ENCODE measurements at regions not wholly inside any gene's neighbourhood (a gene's known extent, or its start where the extent isn't known, plus 50 kb on each side); places are given as distances from the start of the nearest gene placed in this dataset.

DNA sequence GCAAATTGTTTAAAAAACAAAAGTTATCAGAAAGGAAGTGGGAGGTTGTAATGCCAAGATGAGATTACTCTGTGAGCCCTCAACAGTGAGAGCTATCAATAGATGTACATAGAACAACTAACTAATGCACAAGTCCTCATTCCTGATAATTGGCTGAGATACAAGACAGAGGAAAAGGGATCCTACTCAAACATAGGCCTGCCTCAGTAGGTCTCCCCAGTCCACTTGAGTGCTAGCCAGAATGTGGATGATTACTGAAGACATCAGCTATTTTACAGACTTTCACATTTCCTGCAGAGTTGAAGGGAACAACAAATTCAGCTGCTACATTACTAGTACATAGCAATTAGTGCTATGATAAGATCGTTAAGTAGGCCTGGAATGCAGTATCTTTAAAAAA, 981.9 kb downstream of the TUSC7 start:
- Histone ChIP-seq H3K9ac (ENCODE audit: low read length in 3 of 3) (no peak overlapping the region), H3K9me3 (ENCODE audit: control insufficient read depth in 2 of 3, insufficient read depth in 1 of 3, low read length in 3 of 3) (no peaks in the 10 kb centered on the region), H3K27ac (ENCODE audit: low read depth in 2 of 2, low read length in 2 of 2) (no peak overlapping the region), H3K4me3 (ENCODE audit: low read length in 3 of 3) (no peak overlapping the region), H3K27me3 (ENCODE audit: control insufficient read depth, insufficient read depth, low read length) (no peaks in the 10 kb centered on the region), H3K4me1 (ENCODE audit: control insufficient read depth in 2 of 3, insufficient read depth in 2 of 3, low read depth in 1 of 3, low read length in 3 of 3) (no peaks in the 10 kb centered on the region), H3K36me3 (ENCODE audit: control insufficient read depth in 2 of 3, insufficient read depth in 3 of 3, low read length in 3 of 3) (no peaks in the 10 kb centered on the region)
- DNase-seq: no peak
- TF ChIP-seq, protein P1, sequence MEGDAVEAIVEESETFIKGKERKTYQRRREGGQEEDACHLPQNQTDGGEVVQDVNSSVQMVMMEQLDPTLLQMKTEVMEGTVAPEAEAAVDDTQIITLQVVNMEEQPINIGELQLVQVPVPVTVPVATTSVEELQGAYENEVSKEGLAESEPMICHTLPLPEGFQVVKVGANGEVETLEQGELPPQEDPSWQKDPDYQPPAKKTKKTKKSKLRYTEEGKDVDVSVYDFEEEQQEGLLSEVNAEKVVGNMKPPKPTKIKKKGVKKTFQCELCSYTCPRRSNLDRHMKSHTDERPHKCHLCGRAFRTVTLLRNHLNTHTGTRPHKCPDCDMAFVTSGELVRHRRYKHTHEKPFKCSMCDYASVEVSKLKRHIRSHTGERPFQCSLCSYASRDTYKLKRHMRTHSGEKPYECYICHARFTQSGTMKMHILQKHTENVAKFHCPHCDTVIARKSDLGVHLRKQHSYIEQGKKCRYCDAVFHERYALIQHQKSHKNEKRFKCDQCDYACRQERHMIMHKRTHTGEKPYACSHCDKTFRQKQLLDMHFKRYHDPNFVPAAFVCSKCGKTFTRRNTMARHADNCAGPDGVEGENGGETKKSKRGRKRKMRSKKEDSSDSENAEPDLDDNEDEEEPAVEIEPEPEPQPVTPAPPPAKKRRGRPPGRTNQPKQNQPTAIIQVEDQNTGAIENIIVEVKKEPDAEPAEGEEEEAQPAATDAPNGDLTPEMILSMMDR (IDR thresholded peaks at IDR 0.05; ENCODE audit: borderline replicate concordance, extremely low read depth, insufficient read depth): no peak
- no peak for FAIRE-seq
- intact Hi-C loops (cut with DNase I): no loop called here

DNA sequence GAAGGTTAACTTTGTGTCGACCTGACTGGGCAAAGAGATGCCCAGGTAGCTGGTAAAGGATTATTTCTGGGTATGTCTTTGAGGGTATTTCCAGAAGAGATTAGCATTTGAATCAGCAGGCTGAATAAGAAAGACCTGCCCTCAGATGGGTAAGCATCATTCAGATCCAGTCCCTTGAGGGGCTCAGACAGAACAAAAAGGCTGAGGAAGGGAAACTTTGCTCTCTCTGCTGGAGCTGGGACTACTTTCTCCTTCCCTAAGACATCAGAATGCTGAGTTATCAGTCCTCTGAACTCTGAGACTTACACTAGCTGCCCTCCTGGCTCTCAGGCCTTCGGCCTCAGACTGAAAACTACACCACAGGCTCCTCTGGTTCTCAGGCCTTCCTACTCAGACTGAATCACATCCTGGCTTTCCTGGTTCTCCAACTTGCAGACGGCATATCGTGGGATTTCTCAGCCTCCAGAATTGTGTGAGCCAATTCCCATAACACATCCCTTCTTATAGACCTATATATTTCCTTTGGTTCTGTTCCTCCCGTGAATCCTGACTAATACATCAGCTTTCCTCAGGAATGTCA, 982.9 kb downstream of the TUSC7 start:
- no peak for FAIRE-seq
- Histone ChIP-seq H3K36me3 (ENCODE audit: control insufficient read depth in 2 of 3, insufficient read depth in 3 of 3, low read length in 3 of 3) (no peaks in the 10 kb centered on the region), H3K27ac (ENCODE audit: low read depth in 2 of 2, low read length in 2 of 2) (no peak overlapping the region), H3K27me3 (ENCODE audit: control insufficient read depth, insufficient read depth, low read length) (no peaks in the 10 kb centered on the region), H3K4me3 (ENCODE audit: low read length in 3 of 3) (no peak overlapping the region), H3K4me1 (ENCODE audit: control insufficient read depth in 2 of 3, insufficient read depth in 2 of 3, low read depth in 1 of 3, low read length in 3 of 3) (no peaks in the 10 kb centered on the region), H3K9me3 (ENCODE audit: control insufficient read depth in 2 of 3, insufficient read depth in 1 of 3, low read length in 3 of 3) (no peaks in the 10 kb centered on the region), H3K9ac (ENCODE audit: low read length in 3 of 3) (no peak overlapping the region)
- DNase-seq: no peak
- intact Hi-C loops (cut with DNase I): no loop called here
- TF ChIP-seq, protein P1 (IDR thresholded peaks at IDR 0.05; ENCODE audit: borderline replicate concordance, extremely low read depth, insufficient read depth): no peak

DNA sequence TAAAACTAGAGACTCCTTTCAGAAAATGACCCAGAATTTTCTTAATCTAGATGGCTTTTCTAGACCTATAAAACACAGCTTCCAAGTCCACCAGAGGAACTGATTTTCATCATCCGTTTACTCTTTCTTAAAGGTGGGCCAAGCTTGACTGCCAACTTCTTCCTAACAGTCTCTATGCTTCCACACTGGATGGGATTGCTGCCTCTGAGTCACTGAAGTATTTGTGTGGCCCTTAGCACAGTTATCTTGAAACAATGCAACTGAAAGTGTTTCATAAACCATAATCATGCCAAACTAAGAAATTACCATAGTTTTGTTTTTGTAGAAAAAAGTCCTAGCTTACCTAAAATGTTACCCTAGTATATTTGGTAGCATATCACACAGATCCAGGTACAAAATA, 985.7 kb downstream of the TUSC7 start:
- Histone ChIP-seq H3K36me3 (ENCODE audit: control insufficient read depth in 2 of 3, insufficient read depth in 3 of 3, low read length in 3 of 3) (no peaks in the 10 kb centered on the region), H3K27me3 (ENCODE audit: control insufficient read depth, insufficient read depth, low read length) (no peaks in the 10 kb centered on the region), H3K4me3 (ENCODE audit: low read length in 3 of 3) (no peak overlapping the region), H3K9ac (ENCODE audit: low read length in 3 of 3) (no peak overlapping the region), H3K27ac (ENCODE audit: low read depth in 2 of 2, low read length in 2 of 2) (no peak overlapping the region), H3K4me1 (ENCODE audit: control insufficient read depth in 2 of 3, insufficient read depth in 2 of 3, low read depth in 1 of 3, low read length in 3 of 3) (no peaks in the 10 kb centered on the region), H3K9me3 (ENCODE audit: control insufficient read depth in 2 of 3, insufficient read depth in 1 of 3, low read length in 3 of 3) (no peaks in the 10 kb centered on the region)
- DNase-seq: no peak
- intact Hi-C loops (cut with DNase I): no loop called here
- TF ChIP-seq, protein P1 (IDR thresholded peaks at IDR 0.05; ENCODE audit: borderline replicate concordance, extremely low read depth, insufficient read depth): no peak
- no peak for FAIRE-seq

Data from kidney (tissue), 13 donors.